ENCODE measurements at regions not wholly inside any gene's neighbourhood (a gene's known extent, or its start where the extent isn't known, plus 50 kb on each side); places are given as distances from the start of the nearest gene placed in this dataset.

- ATAC-seq: no peak
- H3K9me3 Mint-ChIP-seq: no peaks in the 10 kb centered on the region
- no peak for DNase-seq
- H3K27me3 Mint-ChIP-seq (ENCODE audit: low read depth in 2 of 2): peaks cover 5 to 7% of the 10 kb centered on the region in 2 donors
- TF ChIP-seq CTCF (IDR thresholded peaks at IDR 0.05): no peak
- intact Hi-C loops (cut with micrococcal nuclease): no loop called here
- Histone ChIP-seq H3K9me3 (ENCODE audit: control insufficient read depth, insufficient read depth, low read length) (no peaks in the 10 kb centered on the region), H3K27ac (ENCODE audit: low read length) (no peak overlapping the region), H3K4me1 (ENCODE audit: control insufficient read depth, insufficient read depth, low read length) (no peaks in the 10 kb centered on the region), H3K4me3 (ENCODE audit: low read length) (no peak overlapping the region), H3K27me3 (ENCODE audit: control insufficient read depth, insufficient read depth, low read length) (peaks cover 3% of the 10 kb centered on the region), H3K36me3 (ENCODE audit: control insufficient read depth, insufficient read depth, low read length) (no peaks in the 10 kb centered on the region)
- no peaks in the 10 kb centered on the region for H3K4me1 Mint-ChIP-seq
- no peak overlapping the region for H3K4me3 Mint-ChIP-seq
- H3K36me3 Mint-ChIP-seq: no peaks in the 10 kb centered on the region
- H3K27ac Mint-ChIP-seq: no peak overlapping the region
- 50% methylated on average over 3 of the region's 5 CpGs for WGBS (ENCODE audit: insufficient coverage)
Measured at GRCh38 chr10:29034592-29034991, 254.3 kb upstream of the LYZL1 start.

GRCh38 chr10:29035721-29036120 lies 253.1 kb upstream of the LYZL1 start:
- Mint-ChIP-seq H3K27ac (no peak overlapping the region), H3K27me3 (ENCODE audit: low read depth in 2 of 2) (peaks cover 2 to 6% of the 10 kb centered on the region in 2 donors), H3K9me3 (peaks cover 0 to 6% of the 10 kb centered on the region in 2 donors), H3K4me1 (no peaks in the 10 kb centered on the region), H3K36me3 (no peaks in the 10 kb centered on the region), H3K4me3 (no peak overlapping the region)
- Histone ChIP-seq H3K4me1 (ENCODE audit: control insufficient read depth, insufficient read depth, low read length) (no peaks in the 10 kb centered on the region), H3K4me3 (ENCODE audit: low read length) (no peak overlapping the region), H3K27ac (ENCODE audit: low read length) (no peak overlapping the region), H3K36me3 (ENCODE audit: control insufficient read depth, insufficient read depth, low read length) (no peaks in the 10 kb centered on the region), H3K27me3 (ENCODE audit: control insufficient read depth, insufficient read depth, low read length) (peaks cover 3% of the 10 kb centered on the region), H3K9me3 (ENCODE audit: control insufficient read depth, insufficient read depth, low read length) (no peaks in the 10 kb centered on the region)
- no peak for ATAC-seq
- intact Hi-C loops (cut with micrococcal nuclease): no loop called here
- TF ChIP-seq CTCF (IDR thresholded peaks at IDR 0.05): no peak
- DNase-seq: no peak
- WGBS (ENCODE audit: insufficient coverage): 84% methylated on average over 2 of the region's 2 CpGs

GRCh38 chr10:29037348-29038113 lies 251.3 kb upstream of the LYZL1 start:
- H3K27me3 ChIP-seq (ENCODE audit: control insufficient read depth, insufficient read depth, low read length): peaks cover 3% of the 10 kb centered on the region
- no peak overlapping the region for H3K4me3 ChIP-seq (ENCODE audit: low read length)
- no peaks in the 10 kb centered on the region for H3K4me1 Mint-ChIP-seq
- no peaks in the 10 kb centered on the region for H3K36me3 ChIP-seq (ENCODE audit: control insufficient read depth, insufficient read depth, low read length)
- H3K4me1 ChIP-seq (ENCODE audit: control insufficient read depth, insufficient read depth, low read length): no peaks in the 10 kb centered on the region
- H3K36me3 Mint-ChIP-seq: no peaks in the 10 kb centered on the region
- no peak overlapping the region for H3K4me3 Mint-ChIP-seq
- H3K27me3 Mint-ChIP-seq (ENCODE audit: low read depth in 2 of 2): peaks cover 0 to 8% of the 10 kb centered on the region in 2 donors
- no peak for TF ChIP-seq CTCF (IDR thresholded peaks at IDR 0.05)
- no peak for DNase-seq
- 93% methylated on average over 10 of the region's 12 CpGs for WGBS (ENCODE audit: insufficient coverage)
- H3K27ac Mint-ChIP-seq: no peak overlapping the region
- H3K9me3 ChIP-seq (ENCODE audit: control insufficient read depth, insufficient read depth, low read length): no peaks in the 10 kb centered on the region
- H3K27ac ChIP-seq (ENCODE audit: low read length): no peak overlapping the region
- intact Hi-C loops (cut with micrococcal nuclease): no loop called here
- no peak for ATAC-seq
- peaks cover 0 to 8% of the 10 kb centered on the region in 2 donors for H3K9me3 Mint-ChIP-seq

GRCh38 chr10:29039091-29039490 lies 249.8 kb upstream of the LYZL1 start:
- ATAC-seq (no peak), DNase-seq (no peak)
- H3K27ac Mint-ChIP-seq: no peak overlapping the region
- no peaks in the 10 kb centered on the region for H3K4me1 Mint-ChIP-seq
- H3K27me3 Mint-ChIP-seq (ENCODE audit: low read depth in 2 of 2): peaks cover 0 to 8% of the 10 kb centered on the region in 2 donors
- TF ChIP-seq CTCF (IDR thresholded peaks at IDR 0.05): no peak
- WGBS (ENCODE audit: insufficient coverage): 91% methylated on average over 5 of the region's 5 CpGs
- Histone ChIP-seq H3K36me3 (ENCODE audit: control insufficient read depth, insufficient read depth, low read length) (no peaks in the 10 kb centered on the region), H3K4me3 (ENCODE audit: low read length) (no peak overlapping the region), H3K27me3 (ENCODE audit: control insufficient read depth, insufficient read depth, low read length) (peaks cover 3% of the 10 kb centered on the region), H3K9me3 (ENCODE audit: control insufficient read depth, insufficient read depth, low read length) (no peaks in the 10 kb centered on the region), H3K4me1 (ENCODE audit: control insufficient read depth, insufficient read depth, low read length) (no peaks in the 10 kb centered on the region), H3K27ac (ENCODE audit: low read length) (no peak overlapping the region)
- peaks cover 0 to 8% of the 10 kb centered on the region in 2 donors for H3K9me3 Mint-ChIP-seq
- H3K36me3 Mint-ChIP-seq: no peaks in the 10 kb centered on the region
- H3K4me3 Mint-ChIP-seq: no peak overlapping the region
- intact Hi-C loops (cut with micrococcal nuclease): no loop called here

All from natural killer cell (primary cell).